AG09319 (cell line): ENCODE measurements at regions not wholly inside any gene's neighbourhood (a gene's known extent, or its start where the extent isn't known, plus 50 kb on each side); places are given as distances from the start of the nearest gene placed in this dataset.
"Not testable (repeated sequence)": the region's sequence is repeated elsewhere in the genome, so short reads cannot be mapped to it uniquely, and the experiment has no call there.

Experiments used
- DNase-seq: peaks from one replicate; pipeline ENCODE4 v3.0.0-alpha.2; 2010; ENCODE audit warnings: low read depth; ENCODE audit errors: extremely low read depth
- CTCF ChIP-seq: IDR thresholded peaks from 2 replicates; pipeline ENCODE4 v1.5.1; 2011; ENCODE audit warnings: low read depth, mild to moderate bottlenecking, inconsistent platforms, low read length, moderate library complexity

DNA sequence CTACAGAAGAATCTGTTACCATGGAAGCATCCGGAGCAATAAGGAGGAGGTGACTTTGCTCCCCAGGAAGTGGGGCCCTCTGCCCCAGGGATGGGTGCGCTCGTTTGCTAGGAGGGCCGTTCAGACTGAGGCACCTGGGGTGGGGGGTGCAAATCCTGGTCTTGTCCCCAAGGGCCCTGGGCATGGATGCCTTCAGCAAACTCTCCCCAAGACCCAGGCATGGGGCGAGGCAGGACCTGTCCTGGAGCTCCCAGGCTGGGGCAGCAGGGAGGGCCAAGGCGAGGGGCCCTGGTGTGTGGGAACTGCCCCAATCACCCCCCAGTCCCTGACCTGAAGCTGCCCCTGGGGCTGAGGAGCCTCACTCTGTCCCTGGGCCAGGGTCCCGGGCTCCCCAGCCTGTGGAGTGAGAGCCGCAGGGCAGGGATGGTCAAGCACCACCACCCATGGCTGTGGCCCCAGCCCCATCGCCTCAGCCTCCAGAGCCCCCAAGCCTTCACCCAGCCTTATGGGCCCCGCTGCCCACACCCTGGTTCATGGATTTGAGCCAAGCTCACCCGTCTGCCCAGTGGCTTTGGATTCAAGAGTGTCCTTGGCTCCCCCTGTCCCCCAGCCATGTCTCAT, 240.6 kb upstream of the SGCG start:
- no peak for TF ChIP-seq CTCF

GRCh38 chr13:22940736-22941135, 240.0 kb upstream of the SGCG start:
- no peak for TF ChIP-seq CTCF
- DNase-seq = no peak

More for the DNA sequence above, 240.6 kb upstream of the SGCG start:
- DNase-seq = no peak

- not testable (repeated sequence) for DNase-seq
Measured at GRCh38 chr13:22941495-22941894, 239.3 kb upstream of the SGCG start.

DNA sequence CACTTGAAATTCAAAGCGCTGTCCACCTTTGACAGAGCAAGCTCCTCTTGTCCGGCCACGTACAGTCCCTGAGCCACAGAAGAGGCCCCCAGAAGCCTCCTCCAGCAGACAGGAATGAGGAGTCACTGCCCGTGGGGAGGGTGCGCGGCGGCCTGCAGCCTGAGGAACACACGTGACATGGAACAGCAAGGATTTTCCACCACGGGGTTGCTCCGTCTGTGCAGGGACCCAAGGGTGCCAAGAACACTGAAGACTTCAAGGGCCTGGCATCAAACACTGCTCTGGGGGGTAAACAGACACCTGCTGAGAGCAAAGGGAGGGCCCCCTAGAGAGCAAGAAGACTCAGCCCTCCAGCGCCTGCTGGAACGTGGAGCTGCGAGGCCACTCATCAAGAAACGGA, 237.9 kb upstream of the SGCG start:
- DNase-seq = not testable (repeated sequence)

DNA sequence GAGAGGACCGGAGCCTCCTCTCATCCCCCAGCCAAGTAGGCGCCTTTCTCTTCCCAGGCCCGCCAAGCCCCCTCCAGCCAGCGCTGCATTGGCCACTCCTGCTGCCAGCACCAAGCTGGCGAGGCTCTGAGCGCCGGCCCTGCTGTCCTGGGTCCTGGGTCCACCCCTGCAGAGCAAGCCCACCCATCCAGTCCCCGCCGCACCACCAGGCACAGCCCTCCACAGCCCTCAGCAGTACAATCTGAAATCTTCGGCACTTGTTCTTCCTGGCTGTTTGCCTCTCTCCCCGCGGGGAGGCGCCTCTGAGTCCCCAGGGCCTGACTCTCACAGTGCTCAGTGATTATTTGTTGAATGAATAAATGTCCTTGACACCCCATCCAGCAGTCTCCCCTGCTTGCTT, 236.4 kb upstream of the SGCG start:
- DNase-seq = no peak
- TF ChIP-seq CTCF = no peak

DNA sequence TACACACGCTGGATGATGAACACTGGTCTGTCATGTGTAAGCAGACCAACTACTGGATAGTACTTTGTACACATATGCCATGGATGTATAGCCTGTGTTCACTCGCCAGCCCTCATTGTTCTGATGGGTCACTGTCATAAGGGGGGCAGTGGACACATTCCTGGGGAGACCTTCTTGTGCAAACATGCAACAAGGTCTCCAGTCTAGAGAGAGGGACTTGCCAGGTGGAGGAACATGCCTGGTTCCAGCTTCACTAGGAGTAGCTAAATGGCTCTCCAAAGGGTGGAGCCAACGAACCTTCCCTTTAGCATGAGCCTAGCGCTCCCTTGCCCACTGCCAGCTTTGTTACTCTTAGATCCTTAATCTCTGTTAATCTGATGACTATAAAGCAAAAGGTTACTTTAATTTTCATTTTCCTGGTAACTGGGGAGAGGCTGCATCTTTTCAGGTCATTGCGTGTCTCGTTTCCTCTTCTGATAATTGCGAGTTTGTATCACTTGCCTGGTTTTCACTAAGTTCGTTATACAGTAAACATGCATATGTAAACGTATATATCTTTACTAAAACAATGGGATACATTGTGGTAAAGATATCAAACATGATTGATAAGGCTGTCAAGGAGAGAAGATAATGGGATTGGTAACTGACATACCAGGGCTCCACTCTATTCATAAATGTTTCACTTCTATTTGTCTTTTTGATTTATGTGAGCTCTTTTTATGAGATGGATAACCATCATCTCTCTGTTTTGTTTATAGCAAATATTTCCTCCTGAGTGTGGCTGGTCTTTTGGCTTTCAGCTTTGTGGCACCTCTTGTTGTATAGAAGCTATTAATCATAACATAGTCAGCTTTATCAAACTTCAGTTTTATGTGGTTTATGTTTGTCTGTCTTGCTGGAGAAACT, 235.2 kb upstream of the SGCG start:
- TF ChIP-seq CTCF = no peak
- no peak for DNase-seq

DNA sequence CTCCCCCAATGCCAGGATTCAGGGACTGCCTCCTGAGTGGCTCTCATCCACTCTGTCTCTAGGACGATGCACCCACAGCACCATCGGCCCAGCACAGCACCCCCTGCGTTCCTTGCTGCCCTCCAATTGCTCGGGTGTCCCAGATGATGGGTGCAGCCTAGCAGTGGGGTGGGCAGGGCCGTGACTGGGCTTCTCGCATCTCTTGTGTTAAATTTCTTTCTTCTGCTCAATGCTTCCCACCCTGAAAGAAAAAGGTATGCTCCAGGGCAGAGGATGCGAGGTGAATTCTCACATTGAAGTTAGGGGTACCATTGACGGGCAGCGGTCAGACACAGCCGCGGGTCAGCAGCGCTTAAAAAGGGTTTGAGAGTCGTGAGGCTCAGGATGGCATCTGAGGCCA, 232.4 kb upstream of the SGCG start:
- no peak for DNase-seq
- no peak for TF ChIP-seq CTCF

- not testable (repeated sequence) for DNase-seq
Measured at GRCh38 chr13:22952018-22952417, 228.8 kb upstream of the SGCG start.

DNA sequence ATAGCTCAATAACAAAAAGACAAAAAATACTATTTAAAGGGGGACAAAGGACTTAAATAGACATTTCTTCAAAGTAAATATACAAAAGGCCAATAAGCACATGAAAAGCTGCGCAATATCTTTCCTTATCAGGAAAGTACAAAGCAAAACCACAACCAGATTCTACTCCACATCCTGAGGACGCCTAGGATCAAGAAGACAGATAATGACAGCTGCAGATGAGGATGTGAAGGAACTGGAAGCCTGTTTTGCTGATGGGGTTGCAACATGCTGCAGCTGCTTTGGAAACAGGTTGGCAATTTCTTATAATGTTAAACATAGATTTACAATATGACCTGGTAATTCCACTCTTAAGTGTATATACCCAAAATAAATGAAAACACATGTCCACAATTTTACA, 225.6 kb upstream of the SGCG start:
- DNase-seq = not testable (repeated sequence)

DNA sequence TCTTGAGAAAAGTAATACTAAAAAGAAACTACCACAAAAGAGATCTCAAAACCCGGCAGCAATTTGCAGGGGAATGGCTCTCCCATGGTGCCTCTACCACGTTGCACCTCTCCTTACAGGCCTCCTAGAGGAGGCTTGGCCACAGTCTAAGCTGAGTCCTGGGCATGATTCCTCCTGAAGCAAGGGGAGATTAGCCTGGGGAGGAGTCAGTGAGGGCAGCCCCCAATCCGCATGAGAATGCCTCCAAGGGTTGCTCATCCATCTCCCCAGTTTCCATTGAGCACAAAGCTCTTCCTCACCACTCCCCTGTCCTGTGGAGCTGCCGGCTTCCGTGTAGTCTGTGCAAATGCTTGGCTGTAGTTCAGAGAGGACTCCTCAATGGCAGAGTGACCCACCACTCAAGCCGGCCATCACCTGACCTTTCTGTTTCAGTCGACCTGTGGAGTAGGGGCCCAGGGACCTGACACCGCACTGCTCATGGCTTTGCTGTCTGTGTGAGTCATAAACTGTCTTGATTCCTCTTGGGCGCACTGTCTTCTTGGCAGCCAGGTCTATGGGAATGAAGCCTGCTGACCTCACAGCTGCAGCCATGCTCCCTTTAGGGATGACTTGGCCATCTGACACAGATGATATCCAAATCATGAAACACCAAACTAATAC, 224.2 kb upstream of the SGCG start:
- not testable (repeated sequence) for DNase-seq

DNA sequence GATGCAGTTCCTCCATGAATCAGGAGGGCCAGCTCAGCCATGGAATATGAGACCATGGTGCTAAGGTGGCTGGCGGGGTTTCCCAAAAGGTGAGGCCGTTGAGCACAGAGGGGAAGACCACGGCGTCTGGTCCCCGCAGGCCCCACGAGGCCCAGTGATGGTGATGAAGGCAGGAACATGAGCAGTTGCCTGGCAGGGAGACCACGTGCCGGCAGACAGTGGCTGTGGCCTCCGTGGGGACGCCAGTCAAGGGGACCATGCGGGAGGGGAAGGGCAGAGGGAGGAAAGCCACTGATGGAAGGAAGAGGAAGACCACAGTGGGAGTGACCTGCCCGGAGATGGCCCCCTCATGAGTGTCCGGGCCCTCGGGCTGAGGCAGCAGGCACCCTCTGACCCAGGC, 220.9 kb upstream of the SGCG start:
- DNase-seq = not testable (repeated sequence)
